OCI-LY7 (cell line): ENCODE measurements at regions not wholly inside any gene's neighbourhood (a gene's known extent, or its start where the extent isn't known, plus 50 kb on each side); places are given as distances from the start of the nearest gene placed in this dataset.
"Not testable (repeated sequence)": the region's sequence is repeated elsewhere in the genome, so short reads cannot be mapped to it uniquely, and the experiment has no call there.

ENCODE experiments used
- BruUV-seq: library from RNA; stranded (reverse); fragments of 400-500 nt; replicated peaks from 2 replicates; lab custom pipeline; 2021; lab: Mats Ljungman, UMichigan
- CTCF ChIA-PET: fragments of 300-600 bp; sonication (Branson Sonifier 250); formaldehyde crosslinking; loops from one replicate; lab custom pipeline; 2022; ENCODE audit warnings: antibody characterized with exemption; ENCODE audit not compliant: unreplicated experiment; lab: Charles Lee
- POLR2A ChIA-PET: fragments of 300-600 bp; sonication (Branson Sonifier 250); formaldehyde crosslinking; loops from one replicate; lab custom pipeline; 2022; ENCODE audit warnings: antibody characterized with exemption; lab: Charles Lee
- DNase-seq: peaks from one replicate; pipeline ENCODE4 v3.0.0-alpha.2; 2015; ENCODE audit warnings: low spot score
- H2AFZ ChIP-seq: fragments of 200-600 bp; sonication (generic), shearing (Covaris generic); 2 replicates; pipeline ENCODE4 v1.6.1; 2014; ENCODE audit warnings: mild to moderate bottlenecking, antibody characterized with exemption, low read length, moderate library complexity
- H3K27ac ChIP-seq: fragments of 200-600 bp; sonication (generic); 2 replicates; pipeline ENCODE4 v1.5.1; 2014; ENCODE audit warnings: mixed run types, low read depth, mild to moderate bottlenecking, moderate library complexity, low read length, inconsistent platforms; ENCODE audit not compliant: poor library complexity, severe bottlenecking
- H3K36me3 ChIP-seq: fragments of 200-600 bp; sonication (generic); 2 replicates; pipeline ENCODE4 v1.6.1; 2014; ENCODE audit warnings: mild to moderate bottlenecking, antibody characterized with exemption, low read length, moderate library complexity, mixed read lengths; ENCODE audit not compliant: insufficient read depth
- H3K4me1 ChIP-seq: fragments of 200-600 bp; sonication (generic); 2 replicates; pipeline ENCODE4 v1.5.1; 2014; ENCODE audit warnings: mild to moderate bottlenecking, low read length; ENCODE audit not compliant: insufficient read depth, poor library complexity, severe bottlenecking
- H3K4me2 ChIP-seq: fragments of 200-600 bp; sonication (generic); 2 replicates; pipeline ENCODE4 v1.6.1; 2014; ENCODE audit warnings: mild to moderate bottlenecking, low read length
- H3K4me3 ChIP-seq: fragments of 200-600 bp; sonication (generic); 2 replicates; pipeline ENCODE4 v1.5.1; 2014; ENCODE audit warnings: mild to moderate bottlenecking, low read depth, low read length; ENCODE audit not compliant: poor library complexity, severe bottlenecking
- H3K79me2 ChIP-seq: fragments of 200-600 bp; sonication (generic); 2 replicates; pipeline ENCODE4 v1.6.1; 2016; ENCODE audit warnings: low read depth, mild to moderate bottlenecking, low read length, moderate library complexity, mixed read lengths; ENCODE audit not compliant: insufficient read depth
- H3K9me2 ChIP-seq: fragments of 200-600 bp; sonication (generic); 2 replicates; pipeline ENCODE4 v1.6.1; 2016; ENCODE audit warnings: mild to moderate bottlenecking, low read length, mixed read lengths; ENCODE audit not compliant: insufficient read depth
- H3K9me3 ChIP-seq: fragments of 200-600 bp; sonication (generic); 2 replicates; pipeline ENCODE4 v1.6.1; 2014; ENCODE audit warnings: mild to moderate bottlenecking, mixed run types, low read length, mixed read lengths
- H4K20me1 ChIP-seq: fragments of 200-600 bp; sonication (generic); 2 replicates; pipeline ENCODE4 v1.6.1; 2014; ENCODE audit warnings: mild to moderate bottlenecking, antibody characterized with exemption, low read length, moderate library complexity, mixed read lengths; ENCODE audit not compliant: insufficient read depth
- EZH2phosphoT487 ChIP-seq: fragments of 200-600 bp; sonication (generic); IDR thresholded peaks from 2 replicates; pipeline ENCODE4 v1.6.1; 2018; ENCODE audit warnings: low read depth, borderline replicate concordance, mild to moderate bottlenecking, mixed run types, antibody characterized with exemption, low read length, moderate library complexity, mixed read lengths
- intact Hi-C: fragments of 100-400 bp; cut with micrococcal nuclease; formaldehyde crosslinking; loops from one replicate; pipeline ENCODE4 v1.10.0; 2022; ENCODE audit not compliant: unreplicated experiment
- TF ChIP-seq, protein P1 (sequence below): fragments of 200-600 bp; sonication (generic); conservative IDR thresholded peaks from 2 replicates; pipeline ENCODE4 v1.5.1; 2014; ENCODE audit warnings: mild to moderate bottlenecking, antibody characterized with exemption, low read length, moderate library complexity, mixed read lengths

- Histone ChIP-seq H3K27ac (no peak overlapping the region), H3K4me2 (no peak overlapping the region), H3K4me1 (peaks cover 16% of the 10 kb centered on the region), H3K9me2 (no peaks in the 10 kb centered on the region), H3K79me2 (no peaks in the 10 kb centered on the region), H3K36me3 (no peaks in the 10 kb centered on the region), H2AFZ (no peak overlapping the region), H3K4me3 (no peak overlapping the region), H4K20me1 (no peaks in the 10 kb centered on the region), H3K9me3 (peaks cover 4% of the 10 kb centered on the region; the same call in 1 of the 2 replicates)
- CTCF ChIA-PET = no interaction called here
- POLR2A ChIA-PET = interaction anchor here (0.6 kb wide), 1 partner anchor 64 kb away, joined by 4 read pairs; no protein-coding TSS in a partner anchor
- TF ChIP-seq, protein P1, sequence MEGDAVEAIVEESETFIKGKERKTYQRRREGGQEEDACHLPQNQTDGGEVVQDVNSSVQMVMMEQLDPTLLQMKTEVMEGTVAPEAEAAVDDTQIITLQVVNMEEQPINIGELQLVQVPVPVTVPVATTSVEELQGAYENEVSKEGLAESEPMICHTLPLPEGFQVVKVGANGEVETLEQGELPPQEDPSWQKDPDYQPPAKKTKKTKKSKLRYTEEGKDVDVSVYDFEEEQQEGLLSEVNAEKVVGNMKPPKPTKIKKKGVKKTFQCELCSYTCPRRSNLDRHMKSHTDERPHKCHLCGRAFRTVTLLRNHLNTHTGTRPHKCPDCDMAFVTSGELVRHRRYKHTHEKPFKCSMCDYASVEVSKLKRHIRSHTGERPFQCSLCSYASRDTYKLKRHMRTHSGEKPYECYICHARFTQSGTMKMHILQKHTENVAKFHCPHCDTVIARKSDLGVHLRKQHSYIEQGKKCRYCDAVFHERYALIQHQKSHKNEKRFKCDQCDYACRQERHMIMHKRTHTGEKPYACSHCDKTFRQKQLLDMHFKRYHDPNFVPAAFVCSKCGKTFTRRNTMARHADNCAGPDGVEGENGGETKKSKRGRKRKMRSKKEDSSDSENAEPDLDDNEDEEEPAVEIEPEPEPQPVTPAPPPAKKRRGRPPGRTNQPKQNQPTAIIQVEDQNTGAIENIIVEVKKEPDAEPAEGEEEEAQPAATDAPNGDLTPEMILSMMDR = no peak
- no peak for TF ChIP-seq EZH2phosphoT487
- BruUV-seq = no TSS peak
- DNase-seq = no peak
- intact Hi-C loops = no loop called here
These were observed 424.9 kb upstream of the KAZN start for GRCh38 chr1:14173598-14173997.

GRCh38 chr1:14177866-14178265 is 420.6 kb upstream of the KAZN start:
- POLR2A ChIA-PET, H3K27ac ChIP-seq, H3K4me3 ChIP-seq, BruUV-seq, H3K4me2 ChIP-seq, H3K79me2 ChIP-seq, DNase-seq, H3K36me3 ChIP-seq, intact Hi-C loops, H3K9me3 ChIP-seq, CTCF ChIA-PET, H2AFZ ChIP-seq, H3K9me2 ChIP-seq, H4K20me1 ChIP-seq: not testable (repeated sequence)
- peaks cover 35% of the 10 kb centered on the region for H3K4me1 ChIP-seq

DNA sequence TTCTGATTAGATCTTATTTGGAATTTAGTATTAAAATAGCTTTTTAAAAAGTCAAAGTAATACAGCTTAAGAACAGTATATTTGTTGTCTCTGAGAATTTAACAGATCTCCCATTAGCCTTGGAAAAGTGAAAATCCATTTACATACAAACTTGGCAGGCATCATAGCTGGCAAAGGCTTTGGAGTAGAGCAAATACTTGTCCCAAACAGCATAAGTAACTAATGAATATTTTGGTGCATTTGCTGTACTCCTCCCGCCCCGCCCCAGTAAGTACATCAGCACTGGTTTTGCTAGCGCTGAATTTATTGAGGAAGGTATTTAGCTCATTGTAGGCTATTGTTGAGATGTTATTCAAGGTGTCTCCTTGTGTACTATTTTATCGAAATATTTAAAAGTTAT is 417.7 kb upstream of the KAZN start:
- ChIA-PET CTCF (interaction anchor here (0.5 kb wide), 1 partner anchor 57 kb away, joined by 3 read pairs; no protein-coding TSS in a partner anchor), POLR2A (interaction anchor here (1.0 kb wide), 1 partner anchor 8 kb away, joined by 3 read pairs; no protein-coding TSS in a partner anchor)
- H3K9me2 ChIP-seq = no peaks in the 10 kb centered on the region
- H3K79me2 ChIP-seq = no peaks in the 10 kb centered on the region
- H3K4me3 ChIP-seq = no peak overlapping the region
- no peaks in the 10 kb centered on the region; the same call in 1 of the 2 replicates for H3K36me3 ChIP-seq
- no TSS peak for BruUV-seq
- no peak overlapping the region for H2AFZ ChIP-seq
- no peaks in the 10 kb centered on the region for H4K20me1 ChIP-seq
- DNase-seq = no peak
- TF ChIP-seq, protein P1 = no peak
- no peak for TF ChIP-seq EZH2phosphoT487
- intact Hi-C loops = no loop called here
- H3K4me2 ChIP-seq = no peak overlapping the region
- peaks cover 52% of the 10 kb centered on the region for H3K4me1 ChIP-seq
- no peak overlapping the region for H3K27ac ChIP-seq
- peaks cover 4% of the 10 kb centered on the region; the same call in 1 of the 2 replicates for H3K9me3 ChIP-seq
